Cardiac muscle cell (in vitro differentiated cells and primary cell): ENCODE measurements at regions not wholly inside any gene's neighbourhood (a gene's known extent, or its start where the extent isn't known, plus 50 kb on each side); places are given as distances from the start of the nearest gene placed in this dataset.

Experiments used
- DNase-seq, 2 donors: peaks; one replicate each; pipeline versions ENCODE4 v3.0.0 to v3.0.0-alpha.2; 2010 to 2017; ENCODE audit warnings: low read depth in 1 of 2, low spot score in 1 of 2
- H3K27ac ChIP-seq: fragments of 200-600 bp; sonication (generic); 2 replicates; pipeline ENCODE4 v1.5.1; 2016
- H3K27me3 ChIP-seq: fragments of 200-600 bp; sonication (generic); 2 replicates; pipeline ENCODE4 v1.6.0; 2016; ENCODE audit warnings: control low read depth
- H3K36me3 ChIP-seq: fragments of 200-600 bp; sonication (generic); 2 replicates; pipeline ENCODE4 v1.5.1; 2016; ENCODE audit warnings: control low read depth
- H3K4me1 ChIP-seq: fragments of 200-600 bp; sonication (generic); 2 replicates; pipeline ENCODE4 v1.8.1; 2017; ENCODE audit warnings: low read depth, mild to moderate bottlenecking, mixed run types
- H3K4me3 ChIP-seq: fragments of 200-600 bp; sonication (generic); 2 replicates; pipeline ENCODE4 v1.5.1; 2016; ENCODE audit warnings: mild to moderate bottlenecking
- H3K9me3 ChIP-seq: fragments of 200-600 bp; sonication (generic); 2 replicates; pipeline ENCODE4 v1.5.1; 2017; ENCODE audit warnings: low read depth, mild to moderate bottlenecking, control low read depth
- TF ChIP-seq, protein P1 (sequence below): IDR thresholded peaks from 2 replicates; pipeline ENCODE4 v1.5.1; 2012; ENCODE audit warnings: low read depth, mild to moderate bottlenecking, low read length

DNA sequence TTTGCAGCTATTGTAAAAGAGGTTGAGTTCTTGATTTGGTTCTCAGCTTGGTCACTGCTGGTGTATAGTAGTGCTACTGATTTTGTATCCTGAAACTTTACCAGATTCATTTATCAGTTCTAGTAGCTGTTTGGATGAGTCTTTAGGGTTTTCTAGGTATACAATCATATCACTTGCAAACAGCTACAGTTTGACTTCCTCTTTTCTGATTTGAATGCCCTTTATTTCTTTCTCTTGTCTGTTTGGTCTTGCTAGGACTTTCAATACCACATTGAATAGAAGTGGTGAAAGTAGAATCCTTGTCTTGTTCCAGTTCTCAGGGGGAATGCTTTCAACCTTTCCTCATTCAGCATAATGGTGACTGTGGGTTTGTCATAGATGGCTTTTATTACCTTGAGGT, 210.5 kb upstream of the DPP10 start:
- DNase-seq = no peak
- TF ChIP-seq, protein P1, sequence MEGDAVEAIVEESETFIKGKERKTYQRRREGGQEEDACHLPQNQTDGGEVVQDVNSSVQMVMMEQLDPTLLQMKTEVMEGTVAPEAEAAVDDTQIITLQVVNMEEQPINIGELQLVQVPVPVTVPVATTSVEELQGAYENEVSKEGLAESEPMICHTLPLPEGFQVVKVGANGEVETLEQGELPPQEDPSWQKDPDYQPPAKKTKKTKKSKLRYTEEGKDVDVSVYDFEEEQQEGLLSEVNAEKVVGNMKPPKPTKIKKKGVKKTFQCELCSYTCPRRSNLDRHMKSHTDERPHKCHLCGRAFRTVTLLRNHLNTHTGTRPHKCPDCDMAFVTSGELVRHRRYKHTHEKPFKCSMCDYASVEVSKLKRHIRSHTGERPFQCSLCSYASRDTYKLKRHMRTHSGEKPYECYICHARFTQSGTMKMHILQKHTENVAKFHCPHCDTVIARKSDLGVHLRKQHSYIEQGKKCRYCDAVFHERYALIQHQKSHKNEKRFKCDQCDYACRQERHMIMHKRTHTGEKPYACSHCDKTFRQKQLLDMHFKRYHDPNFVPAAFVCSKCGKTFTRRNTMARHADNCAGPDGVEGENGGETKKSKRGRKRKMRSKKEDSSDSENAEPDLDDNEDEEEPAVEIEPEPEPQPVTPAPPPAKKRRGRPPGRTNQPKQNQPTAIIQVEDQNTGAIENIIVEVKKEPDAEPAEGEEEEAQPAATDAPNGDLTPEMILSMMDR = no peak
- no peak overlapping the region for H3K27ac ChIP-seq
- no peaks in the 10 kb centered on the region for H3K36me3 ChIP-seq
- H3K4me3 ChIP-seq = no peak overlapping the region
- no peaks in the 10 kb centered on the region for H3K27me3 ChIP-seq
- no peaks in the 10 kb centered on the region for H3K4me1 ChIP-seq
- no peaks in the 10 kb centered on the region for H3K9me3 ChIP-seq

DNA sequence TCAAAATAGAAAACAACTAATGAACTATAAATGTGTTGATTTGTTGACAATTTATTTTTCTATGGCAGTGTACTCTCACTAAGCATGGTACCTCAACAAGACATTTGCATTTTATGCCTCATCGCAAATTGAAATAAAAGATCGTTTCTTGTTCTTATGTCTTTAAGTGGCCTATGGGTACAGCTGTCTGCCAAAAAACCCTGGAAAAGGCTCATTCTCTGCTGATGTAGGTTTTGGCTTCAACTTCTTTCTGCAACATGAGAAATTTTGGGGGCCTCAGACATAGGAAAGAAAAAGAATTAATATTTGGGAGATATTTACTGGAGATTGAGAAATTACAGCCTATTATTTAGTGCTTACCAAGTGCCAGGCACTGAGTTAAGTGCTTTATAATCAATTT, 205.1 kb upstream of the DPP10 start:
- DNase-seq = no peak
- Histone ChIP-seq H3K27ac (no peak overlapping the region), H3K36me3 (no peaks in the 10 kb centered on the region), H3K27me3 (no peaks in the 10 kb centered on the region), H3K4me3 (no peak overlapping the region), H3K9me3 (no peaks in the 10 kb centered on the region), H3K4me1 (no peaks in the 10 kb centered on the region)
- TF ChIP-seq, protein P1 = no peak

DNA sequence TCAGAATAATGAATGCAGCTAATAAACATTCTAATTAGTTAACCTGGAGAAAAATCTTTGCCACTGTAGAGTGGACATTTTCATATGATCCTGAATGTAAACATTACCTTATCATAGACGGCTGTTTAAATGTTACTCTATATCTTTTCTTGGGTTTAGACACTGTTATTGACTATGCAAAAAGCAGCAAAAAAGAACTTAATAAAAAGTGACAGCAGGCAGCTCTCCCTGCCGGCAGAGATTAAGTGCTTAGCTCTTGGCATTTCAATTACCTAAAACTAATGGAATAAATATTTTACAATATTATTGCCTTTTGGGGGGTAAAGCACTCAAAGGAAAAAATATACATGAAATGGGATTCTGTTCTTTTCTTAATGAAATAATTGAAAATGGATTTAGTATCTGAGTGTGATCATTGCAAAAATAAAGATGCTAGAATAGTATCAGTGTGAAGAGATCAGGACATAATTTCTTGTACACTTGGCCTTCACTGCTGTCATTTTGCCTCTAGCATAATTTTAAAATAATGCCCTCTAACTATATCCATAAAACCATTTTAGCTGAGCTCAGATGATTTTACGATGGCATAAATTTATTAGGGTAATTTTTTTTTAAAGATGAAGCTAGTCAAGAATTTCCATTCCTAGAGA, 203.4 kb upstream of the DPP10 start:
- H3K27ac ChIP-seq = no peak overlapping the region
- H3K4me3 ChIP-seq = no peak overlapping the region
- no peaks in the 10 kb centered on the region for H3K4me1 ChIP-seq
- no peaks in the 10 kb centered on the region for H3K36me3 ChIP-seq
- DNase-seq = no peak
- H3K9me3 ChIP-seq = no peaks in the 10 kb centered on the region
- TF ChIP-seq, protein P1 = no peak
- H3K27me3 ChIP-seq = no peaks in the 10 kb centered on the region

DNA sequence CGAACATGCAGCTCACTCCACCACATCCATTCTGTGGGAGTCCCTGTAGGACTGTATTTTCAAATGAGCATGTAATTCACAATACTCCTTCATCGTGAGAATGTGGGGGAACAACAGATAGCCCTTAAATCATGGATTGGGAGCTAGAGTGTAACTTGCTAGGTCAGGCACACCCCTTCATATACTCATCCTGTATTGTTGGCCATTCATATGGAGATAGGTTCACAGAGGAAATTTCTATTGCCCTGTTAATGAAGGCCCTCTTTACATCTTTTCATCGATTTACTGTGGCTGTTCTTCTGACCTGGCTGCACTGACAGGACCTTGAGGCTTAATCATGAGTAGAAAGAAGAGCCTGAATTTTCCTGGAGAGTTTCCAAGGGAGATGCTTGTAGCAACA, 193.8 kb upstream of the DPP10 start:
- Histone ChIP-seq H3K36me3 (no peaks in the 10 kb centered on the region), H3K9me3 (no peaks in the 10 kb centered on the region), H3K4me3 (no peak overlapping the region), H3K27ac (no peak overlapping the region), H3K27me3 (no peaks in the 10 kb centered on the region), H3K4me1 (no peaks in the 10 kb centered on the region)
- TF ChIP-seq, protein P1 = no peak
- DNase-seq = no peak

DNA sequence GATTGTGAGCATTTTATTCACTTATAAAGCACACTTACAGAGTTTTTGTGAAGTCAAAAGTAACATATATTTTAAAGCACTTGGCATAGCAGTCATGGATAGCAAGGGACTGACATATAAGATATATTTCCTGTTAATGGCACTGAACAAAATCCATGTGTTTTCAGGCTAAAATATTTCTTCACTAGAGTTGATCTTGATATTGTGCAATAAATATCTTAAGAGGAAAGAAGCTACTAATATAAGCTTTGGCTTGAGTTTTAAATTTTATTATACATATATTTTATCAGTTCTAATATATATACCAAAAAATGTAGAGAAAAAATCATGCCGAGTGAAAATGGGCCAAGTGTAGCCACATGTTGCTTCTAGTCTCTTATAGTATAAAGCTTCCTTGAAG, 189.7 kb upstream of the DPP10 start:
- Histone ChIP-seq H3K36me3 (no peaks in the 10 kb centered on the region), H3K27ac (no peak overlapping the region), H3K4me1 (no peaks in the 10 kb centered on the region), H3K27me3 (no peaks in the 10 kb centered on the region), H3K4me3 (no peak overlapping the region), H3K9me3 (no peaks in the 10 kb centered on the region)
- DNase-seq = no peak
- TF ChIP-seq, protein P1 = no peak
